ENCODE measurements at regions not wholly inside any gene's neighbourhood (a gene's known extent, or its start where the extent isn't known, plus 50 kb on each side); places are given as distances from the start of the nearest gene placed in this dataset.
A peak's percentile ranks its signal among the peaks of the same experiment; 100 is the strongest.
"Not testable (repeated sequence)": the region's sequence is repeated elsewhere in the genome, so short reads cannot be mapped to it uniquely, and the experiment has no call there.

DNA sequence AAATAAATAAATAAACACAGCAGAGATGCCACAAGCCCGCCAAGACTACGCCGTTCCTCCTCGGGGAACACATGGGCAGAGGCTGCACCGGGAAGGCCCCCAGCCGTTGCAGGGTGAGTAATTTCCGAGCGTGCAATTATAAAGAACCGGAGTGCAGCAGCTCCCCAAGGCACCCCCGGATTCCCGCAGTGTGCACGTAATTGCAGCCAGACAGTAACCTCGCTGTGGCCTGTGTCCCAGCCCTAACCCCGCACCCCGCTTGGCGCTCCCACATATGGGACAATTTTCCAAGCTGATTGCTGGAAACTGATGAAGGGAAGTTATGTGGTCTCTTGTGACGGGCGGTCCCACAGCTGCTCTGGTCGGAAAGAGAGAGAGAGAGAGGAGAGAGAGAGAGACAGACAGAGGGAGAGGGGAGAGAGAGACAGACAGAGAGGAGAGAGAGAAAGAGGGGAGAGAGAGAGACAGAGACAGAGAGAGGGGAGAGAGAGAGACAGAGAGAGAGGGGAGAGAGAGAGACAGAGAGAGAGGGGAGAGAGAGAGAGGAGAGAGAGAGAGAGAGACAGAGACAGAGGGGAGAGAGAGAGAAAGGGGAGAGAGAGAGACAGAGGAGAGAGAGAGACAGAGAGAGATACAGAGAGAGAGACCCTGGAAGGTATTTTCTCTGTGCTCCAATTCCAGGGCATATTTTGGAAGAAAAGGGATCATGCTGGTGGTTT is 275.4 kb downstream of the SHOX start:
- DNase-seq (ENCODE audit: low spot score) = peak; percentile 85

DNA sequence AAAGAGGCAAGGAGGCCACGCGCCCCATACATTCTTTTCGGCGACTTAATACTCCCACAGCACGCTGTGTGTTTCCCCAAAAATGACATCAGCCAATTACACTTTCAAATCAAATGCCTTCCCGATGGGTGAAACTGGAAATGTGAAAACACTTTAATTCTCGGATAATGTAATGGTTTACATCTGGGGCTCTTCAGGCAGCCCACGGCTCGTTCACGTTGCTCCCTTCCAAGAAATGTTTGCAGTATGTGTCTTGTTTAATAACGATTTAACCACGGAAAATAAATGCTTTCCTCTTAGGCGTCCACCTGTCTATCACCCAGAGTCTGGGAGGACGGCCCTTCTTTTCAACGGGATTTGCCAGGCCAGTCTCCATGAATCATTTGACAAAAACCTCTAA is 272.5 kb downstream of the SHOX start:
- DNase-seq (ENCODE audit: low spot score) = no peak

DNA sequence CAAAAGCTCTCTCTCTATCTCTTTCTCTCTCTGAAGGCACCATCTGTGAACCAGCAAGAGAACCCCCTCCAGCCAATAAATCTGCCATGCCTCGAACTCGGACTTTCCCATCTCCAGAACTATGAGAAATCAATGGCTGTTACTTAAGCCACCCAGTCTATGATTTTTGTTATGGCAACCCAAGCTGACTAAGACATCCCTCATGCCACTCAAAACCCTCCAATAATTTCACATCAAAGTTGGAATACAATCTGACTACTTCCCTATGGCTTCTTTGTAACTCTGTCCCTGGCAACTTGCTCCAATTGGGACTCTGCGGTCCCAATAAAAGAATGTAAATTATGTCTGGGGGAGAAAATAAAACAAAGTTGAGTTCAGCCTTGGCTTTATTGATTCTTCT is 265.7 kb downstream of the SHOX start:
- no peak for DNase-seq (ENCODE audit: low spot score)

DNA sequence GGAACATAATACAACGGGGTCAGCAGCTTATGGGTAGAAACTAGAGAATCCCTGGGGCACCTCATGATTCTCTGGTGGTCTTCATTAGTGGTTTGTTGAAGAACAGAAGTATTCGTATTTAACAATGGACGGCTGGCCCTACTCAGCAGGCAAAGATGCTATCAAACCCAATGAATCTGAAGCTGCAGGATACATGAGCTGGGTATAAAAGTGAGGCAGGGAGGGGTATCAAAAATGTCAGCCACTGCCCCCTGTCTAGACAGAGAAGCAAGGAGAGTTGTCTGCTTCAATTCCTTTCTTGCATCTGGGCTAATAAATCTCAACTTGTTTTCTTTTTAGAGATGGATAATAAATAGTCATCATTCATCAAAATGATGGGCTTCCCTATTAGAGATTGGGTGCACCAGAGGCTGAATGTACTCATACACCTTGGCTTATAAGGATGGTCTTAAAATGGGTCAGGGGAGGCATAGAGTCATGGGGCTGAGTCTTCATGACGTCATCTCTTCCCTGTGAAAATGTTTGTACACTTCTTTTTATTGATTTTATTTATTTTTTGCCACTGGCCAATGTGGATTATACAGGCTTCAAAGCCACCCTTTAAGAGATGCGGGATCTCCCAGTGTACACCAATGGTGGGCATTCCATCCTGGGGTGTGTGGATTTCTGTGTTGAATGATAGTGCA is 259.5 kb downstream of the SHOX start:
- no peak for DNase-seq (ENCODE audit: low spot score)

DNA sequence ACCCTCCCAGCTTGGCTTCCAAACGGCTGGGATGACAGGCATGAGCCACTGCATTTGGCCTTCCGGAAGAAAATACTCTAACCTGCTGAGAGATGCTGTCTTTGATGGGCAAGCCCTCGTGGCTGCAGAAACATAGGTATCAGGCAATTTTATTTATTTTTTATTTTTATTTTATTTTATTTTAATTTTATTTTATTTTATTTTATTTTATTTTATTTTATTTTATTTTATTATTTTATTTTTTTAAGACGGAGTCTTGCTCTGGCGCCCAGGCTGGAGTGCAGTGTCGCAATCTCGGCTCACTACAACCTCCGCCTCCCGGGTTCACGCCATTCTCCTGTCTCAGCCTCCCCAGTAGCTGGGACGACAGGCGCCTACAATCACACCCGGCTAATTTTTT is 257.1 kb downstream of the SHOX start:
- DNase-seq (ENCODE audit: low spot score) = not testable (repeated sequence)

DNA sequence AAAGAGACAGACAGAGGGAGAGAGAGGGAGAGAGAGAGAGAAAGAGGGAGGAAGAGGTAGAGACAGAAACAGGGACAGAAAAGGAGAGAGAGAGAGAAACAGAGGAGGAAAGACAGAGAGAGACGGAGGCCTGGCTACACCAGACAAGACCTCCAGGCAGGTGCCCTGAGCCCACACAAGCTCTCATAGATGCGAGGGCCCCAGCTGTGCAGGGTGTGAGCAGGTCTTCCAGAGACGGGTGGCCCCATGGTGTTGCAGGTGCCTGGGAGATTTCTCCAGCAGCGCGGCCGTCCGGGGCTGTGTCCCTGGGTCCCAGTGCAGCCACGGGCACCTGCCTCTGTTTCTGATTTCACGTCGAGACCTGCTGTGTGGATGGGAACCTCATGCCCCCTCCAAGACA is 253.0 kb downstream of the SHOX start:
- DNase-seq (ENCODE audit: low spot score) = no peak

DNA sequence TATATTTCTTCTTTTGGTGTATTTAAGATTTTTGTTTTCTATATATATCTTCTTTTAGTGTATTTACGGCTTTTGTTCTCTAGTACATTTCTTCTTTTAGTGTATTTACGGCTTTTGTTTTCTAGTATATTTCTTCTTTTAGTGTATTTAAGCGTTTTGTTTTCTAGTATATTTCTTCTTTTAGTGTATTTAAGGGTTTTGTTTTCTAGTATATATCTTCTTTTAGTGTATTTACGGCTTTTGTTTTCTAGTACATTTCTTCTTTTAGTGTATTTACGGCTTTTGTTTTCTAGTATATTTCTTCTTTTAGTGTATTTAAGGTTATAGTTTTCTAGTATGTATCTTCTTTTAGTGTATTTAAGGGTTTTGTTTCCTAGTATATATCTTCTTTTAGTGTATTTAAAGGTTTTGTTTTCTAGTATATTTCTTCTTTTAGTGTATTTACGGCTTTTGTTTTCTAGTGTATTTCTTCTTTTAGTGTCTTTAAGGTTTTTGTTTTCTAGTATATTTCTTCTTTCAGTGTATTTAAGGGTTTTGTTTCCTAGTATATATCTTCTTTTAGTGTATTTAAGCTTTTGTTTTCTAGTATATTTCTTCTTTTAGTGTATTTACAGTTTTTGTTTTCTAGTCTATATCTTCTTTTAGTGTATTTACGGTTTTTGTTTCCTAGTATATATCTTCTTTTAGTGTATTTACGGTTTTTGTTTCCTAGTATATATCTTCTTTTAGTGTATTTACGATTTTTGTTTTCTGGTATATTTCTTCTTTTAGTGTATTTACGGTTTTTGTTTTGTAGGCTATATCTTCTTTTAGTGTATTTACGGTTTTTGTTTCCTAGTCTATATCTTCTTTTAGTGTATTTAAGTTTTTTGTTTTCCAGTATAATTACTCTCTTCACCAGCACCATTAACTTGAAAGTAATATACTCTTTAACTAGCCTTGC is 249.4 kb downstream of the SHOX start:
- not testable (repeated sequence) for DNase-seq (ENCODE audit: low spot score)

DNA sequence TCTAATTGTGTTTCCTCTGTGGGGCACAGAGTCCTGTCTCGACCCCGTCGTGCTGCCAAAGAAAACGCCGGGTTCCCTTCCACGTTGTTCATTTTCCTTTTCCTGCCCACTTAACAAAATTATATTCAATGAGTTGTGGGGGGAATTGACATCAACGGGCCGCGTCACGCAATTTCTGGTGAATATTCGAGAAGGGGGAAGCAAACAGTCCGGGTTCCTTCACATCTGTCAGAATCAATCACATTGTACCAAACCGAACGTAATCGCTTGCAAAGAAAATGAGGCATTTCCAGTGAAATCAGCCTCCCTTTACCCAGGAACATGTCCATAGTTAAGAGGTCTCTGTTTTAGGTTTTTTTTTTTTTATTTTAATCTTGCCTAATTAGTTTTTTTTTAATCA is 243.5 kb downstream of the SHOX start:
- DNase-seq (ENCODE audit: low spot score) = no peak

DNA sequence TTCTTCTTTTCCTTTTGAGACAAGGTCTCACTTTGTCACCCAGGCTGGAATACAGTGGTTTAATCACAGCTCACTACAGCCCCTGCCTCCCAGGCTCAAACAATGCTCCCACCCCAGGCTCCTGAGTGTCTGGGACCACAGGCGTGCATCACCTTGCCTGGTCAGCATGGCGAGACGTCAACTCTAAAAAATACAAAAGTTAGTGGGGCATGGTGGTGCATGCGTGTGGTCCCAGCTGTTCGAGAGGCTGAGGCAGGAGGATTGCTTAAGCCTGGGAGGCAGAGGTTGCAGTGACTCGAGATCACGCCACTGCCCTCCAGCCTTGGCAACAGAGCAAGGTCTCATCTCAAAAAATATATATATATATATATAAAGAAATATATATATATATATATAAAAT is 242.4 kb downstream of the SHOX start:
- no peak for DNase-seq (ENCODE audit: low spot score)

DNA sequence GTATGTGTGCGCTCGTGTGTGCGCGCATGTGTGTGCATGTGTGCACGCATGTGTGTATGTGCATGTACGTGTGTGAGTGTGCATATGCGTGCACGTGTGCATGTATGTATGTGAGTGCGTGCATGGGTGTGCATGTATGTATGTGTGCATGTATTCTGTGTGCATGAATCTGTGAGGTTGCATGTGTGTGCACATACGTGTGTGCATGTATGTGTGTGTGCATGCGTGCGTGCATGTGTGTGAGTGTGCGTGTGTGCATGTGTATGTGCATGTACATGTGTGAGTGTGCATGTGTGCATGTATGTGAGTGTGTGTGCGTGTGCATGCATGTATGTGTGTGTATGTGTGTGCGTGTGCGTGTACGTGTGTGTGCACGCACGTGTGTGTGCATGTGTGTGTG is 241.5 kb downstream of the SHOX start:
- DNase-seq (ENCODE audit: low spot score) = no peak

DNA sequence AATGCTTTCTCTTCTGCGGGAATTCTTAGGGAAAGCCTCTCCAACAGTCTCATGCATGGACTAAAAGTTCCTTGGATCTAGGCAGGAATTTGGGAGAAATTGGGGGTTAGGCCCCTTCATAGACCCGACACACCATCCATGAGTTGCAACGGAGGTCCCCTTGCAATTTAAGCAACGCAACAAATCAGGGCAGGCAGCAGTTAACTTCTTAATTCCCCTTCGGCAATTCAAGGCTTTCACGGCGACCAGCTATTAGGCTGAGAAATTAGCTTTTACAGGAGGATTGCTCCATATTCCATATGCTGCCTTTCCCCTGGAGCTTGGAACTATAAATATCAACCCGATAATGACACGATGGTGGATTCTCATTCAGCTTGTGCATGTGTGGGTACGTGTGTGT is 241.0 kb downstream of the SHOX start:
- DNase-seq (ENCODE audit: low spot score) = no peak

DNA sequence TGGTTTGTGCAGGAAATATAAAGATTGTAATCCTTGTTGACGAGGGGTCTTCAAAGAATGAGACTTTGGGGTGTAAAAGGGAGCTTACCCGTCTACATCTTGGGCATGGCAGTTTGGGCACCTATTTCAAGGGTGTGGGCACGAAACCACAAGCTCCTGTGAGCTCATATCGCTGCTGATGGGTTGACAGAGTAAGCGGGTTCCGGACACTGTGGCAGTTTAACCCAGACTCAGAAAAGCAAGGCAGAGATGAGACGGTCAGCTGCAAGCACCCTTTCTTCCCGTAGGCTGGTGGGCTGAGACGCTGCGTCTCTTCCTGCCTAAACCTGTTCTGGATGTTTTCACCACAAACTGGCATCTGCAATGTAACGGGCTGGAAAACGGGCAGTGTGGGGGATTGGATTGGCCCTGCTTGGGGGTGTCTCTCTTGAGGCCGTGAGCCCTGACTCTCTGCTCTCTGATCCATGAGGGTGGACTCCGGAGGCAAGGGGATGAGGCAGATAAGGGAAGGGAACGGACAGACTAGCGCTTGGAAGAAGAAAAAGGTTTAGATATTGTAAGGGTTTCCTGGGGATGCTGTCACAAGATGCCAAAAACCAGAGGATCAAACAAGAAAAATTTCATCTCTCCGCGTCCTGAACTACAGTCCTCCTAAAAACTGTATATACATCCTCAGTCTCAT is 237.5 kb downstream of the SHOX start:
- no peak for DNase-seq (ENCODE audit: low spot score)

DNA sequence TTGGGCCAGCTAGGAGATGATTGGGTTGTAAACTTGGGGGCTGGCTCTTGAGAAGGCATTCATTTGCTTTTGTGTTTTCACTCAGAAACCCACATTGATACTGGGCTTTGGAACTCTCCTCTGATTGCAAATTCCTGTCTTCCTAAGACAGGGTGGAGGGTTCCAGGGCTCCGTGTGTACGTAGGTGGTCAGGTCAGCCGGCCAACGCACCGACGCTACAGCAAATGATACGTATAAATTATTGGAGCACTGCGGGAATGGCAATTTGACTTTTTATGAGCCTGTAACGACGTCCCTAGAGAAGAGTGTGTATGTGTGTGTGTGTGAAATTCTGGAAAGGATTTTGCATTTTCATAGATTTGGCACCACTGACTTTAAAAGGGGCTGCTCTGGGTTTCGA is 236.9 kb downstream of the SHOX start:
- DNase-seq (ENCODE audit: low spot score) = no peak

DNA sequence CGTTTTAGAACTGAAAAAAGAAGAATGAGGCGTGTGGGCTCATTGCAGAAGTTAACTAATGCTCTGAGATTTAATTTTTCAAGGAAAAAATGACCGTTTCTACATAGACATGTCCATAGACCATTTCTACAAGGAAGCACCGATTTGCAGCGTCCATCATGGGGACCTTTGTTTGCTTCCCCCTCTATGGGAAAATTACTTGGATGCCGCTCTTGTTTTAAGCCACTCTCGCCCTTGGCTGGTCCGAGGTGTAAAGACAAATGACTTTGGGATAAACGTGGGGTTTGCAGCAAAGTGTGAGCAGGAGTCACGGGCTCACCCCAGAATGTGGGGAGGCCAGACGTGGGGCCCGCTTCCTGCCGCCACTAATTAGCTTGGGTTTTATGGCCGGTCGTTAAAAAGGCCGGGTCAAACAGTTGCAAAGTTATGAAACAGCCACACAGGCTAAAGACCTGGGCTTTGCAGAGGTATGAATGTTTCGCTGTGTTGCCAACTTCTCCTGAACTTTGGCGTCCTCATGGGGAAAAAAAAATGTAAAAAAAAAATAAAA is 235.9 kb downstream of the SHOX start:
- DNase-seq (ENCODE audit: low spot score) = peak; percentile 72

DNA sequence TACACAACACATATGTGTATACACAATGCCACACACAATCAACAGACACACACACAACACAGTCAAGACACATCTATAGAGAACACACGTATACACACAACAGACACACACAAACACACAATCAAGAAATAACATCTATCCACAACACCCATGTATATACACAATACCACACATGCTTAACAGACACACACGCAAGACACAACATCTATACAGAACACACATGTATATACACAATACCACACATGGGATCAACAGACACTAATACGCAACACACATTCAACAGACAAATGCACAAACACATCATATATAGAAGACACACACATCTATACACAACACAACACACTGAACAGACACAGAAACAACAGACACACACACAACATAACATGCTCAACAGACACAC is 234.8 kb downstream of the SHOX start:
- no peak for DNase-seq (ENCODE audit: low spot score)

DNA sequence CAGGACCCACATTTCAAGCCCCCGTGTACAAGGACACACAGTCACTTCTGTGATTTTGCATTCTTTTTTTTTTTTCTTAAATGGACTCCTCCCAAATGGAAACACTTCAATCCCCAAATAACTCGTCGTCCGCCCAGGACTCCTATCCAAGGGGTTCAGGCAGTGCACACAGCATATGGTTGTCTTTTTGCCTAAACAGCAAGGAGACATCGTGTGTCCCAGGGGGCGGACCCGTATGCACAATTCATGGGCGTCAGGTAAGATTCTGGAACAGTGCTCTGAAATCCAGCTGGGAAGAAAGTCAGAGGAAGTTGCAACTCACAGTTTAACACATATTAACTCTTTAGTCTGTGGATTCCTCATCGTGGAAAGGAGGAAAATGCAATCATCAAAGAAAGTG is 231.3 kb downstream of the SHOX start:
- peak; percentile 78 for DNase-seq (ENCODE audit: low spot score)

DNA sequence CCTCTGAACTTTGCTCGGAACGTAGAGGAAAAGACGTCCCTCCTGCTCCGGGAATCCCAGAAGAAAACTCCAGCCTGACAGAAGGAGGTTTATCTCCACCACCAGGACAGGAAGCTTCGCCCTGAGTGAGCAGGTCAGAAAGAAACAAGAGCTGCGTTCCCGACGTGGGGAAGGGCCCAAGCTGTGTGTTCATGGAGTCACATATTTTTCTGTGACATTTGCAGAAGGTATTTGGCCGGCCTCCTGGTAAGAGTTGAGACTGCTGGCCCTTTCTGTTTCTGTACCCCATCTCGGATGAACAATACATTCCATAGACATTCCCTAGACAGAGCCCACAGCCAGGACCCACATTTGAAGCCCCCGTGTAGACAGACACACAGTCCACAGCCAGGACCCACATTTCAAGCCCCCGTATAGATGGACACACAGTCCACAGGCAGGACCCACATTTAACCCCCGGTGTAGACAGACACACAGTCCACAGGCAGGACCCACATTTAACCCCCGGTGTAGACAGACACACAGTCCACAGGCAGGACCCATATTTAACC is 230.8 kb downstream of the SHOX start:
- peak; percentile 53 for DNase-seq (ENCODE audit: low spot score)

DNA sequence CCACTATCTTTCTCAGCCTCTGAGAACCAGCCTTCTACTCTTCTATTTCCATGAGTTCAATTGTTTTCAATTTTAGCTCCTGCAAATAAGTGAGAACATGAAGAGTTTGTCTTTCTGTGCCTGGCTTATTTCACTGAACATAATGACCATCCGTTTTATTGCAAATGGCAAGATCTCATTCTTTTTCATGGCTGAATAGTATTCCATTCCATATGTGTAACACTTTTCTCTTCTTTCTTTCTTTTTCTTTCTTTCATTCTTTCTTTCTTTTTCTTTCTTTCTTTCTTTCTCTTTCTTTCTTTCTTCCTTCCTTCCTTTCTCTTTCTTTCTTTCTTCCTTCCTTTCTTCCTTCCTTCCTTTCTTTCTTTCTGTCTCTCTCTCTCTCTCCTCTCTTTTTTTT is 228.7 kb downstream of the SHOX start:
- DNase-seq (ENCODE audit: low spot score) = no peak

DNA sequence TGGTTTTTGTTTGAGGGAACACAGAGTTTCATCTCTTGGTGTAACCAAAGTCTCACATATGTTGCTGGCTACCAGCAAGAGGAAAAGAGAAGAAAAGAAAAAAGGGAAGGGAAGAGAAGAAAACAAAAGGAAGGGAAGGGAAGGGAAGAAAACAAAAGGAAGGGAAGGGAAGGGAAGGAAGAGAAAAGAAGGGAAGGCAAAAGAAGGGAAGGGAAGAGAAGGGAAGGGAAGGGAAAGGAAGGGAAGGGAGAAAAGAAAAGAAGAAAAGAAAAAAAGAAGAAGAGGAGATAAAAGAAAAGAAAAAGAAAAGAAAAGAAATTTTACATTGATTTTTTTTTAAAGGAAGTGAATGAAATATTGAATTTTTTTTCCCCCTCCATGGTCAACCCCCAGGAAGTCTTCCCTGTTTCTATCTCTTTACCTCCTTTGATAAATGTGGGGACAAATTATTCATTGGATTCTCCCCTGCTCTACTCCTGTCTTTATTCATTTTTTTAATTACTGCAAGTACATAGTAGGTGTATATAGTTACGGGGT is 228.0 kb downstream of the SHOX start:
- no peak for DNase-seq (ENCODE audit: low spot score)

DNA sequence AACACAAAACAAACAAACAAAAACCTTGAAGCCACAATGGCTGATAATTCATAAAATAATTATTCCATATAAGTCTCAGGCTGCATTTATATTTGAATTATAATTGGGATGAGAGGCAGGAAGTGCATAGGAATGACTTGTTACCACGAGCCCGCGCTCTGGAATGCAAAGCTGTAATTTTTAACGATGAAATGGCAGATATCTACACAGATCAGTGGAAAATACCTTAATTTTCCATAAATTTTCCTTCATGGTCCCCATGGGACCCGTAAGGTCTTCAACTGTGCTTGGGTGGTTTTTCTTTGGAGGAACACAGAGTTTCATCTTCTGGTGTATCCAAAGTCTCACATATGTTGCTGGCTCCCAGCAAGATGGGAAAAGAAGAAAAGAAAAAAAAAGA is 226.8 kb downstream of the SHOX start:
- DNase-seq (ENCODE audit: low spot score) = no peak

Measured in mesenteric fat pad (tissue), 1 donor.